Ectodermal cell (in vitro differentiated cells): ENCODE measurements at regions not wholly inside any gene's neighbourhood (a gene's known extent, or its start where the extent isn't known, plus 50 kb on each side); places are given as distances from the start of the nearest gene placed in this dataset.

Experiments used
- H3K27ac ChIP-seq: 2 replicates; pipeline ENCODE4 v1.7.0; 2013; ENCODE audit warnings: mild to moderate bottlenecking, low read depth, low read length; ENCODE audit not compliant: insufficient read depth, poor library complexity, severe bottlenecking
- H3K27me3 ChIP-seq: 2 replicates; pipeline ENCODE4 v1.7.0; 2013; ENCODE audit warnings: mild to moderate bottlenecking, low read length; ENCODE audit not compliant: insufficient read depth, control insufficient read depth, poor library complexity, severe bottlenecking
- H3K36me3 ChIP-seq: one replicate; pipeline ENCODE4 v1.7.0; 2013; ENCODE audit warnings: low read length; ENCODE audit not compliant: control insufficient read depth, insufficient read depth
- H3K4me1 ChIP-seq: one replicate; pipeline ENCODE4 v1.7.0; 2013; ENCODE audit warnings: low read length; ENCODE audit not compliant: control insufficient read depth, insufficient read depth
- H3K4me3 ChIP-seq: 2 replicates; pipeline ENCODE4 v1.7.0; 2013; ENCODE audit warnings: low read depth, low read length, control low read depth; ENCODE audit not compliant: insufficient read depth
- H3K9me3 ChIP-seq: 2 replicates; pipeline ENCODE4 v1.7.0; 2013; ENCODE audit warnings: mild to moderate bottlenecking, low read length, moderate library complexity; ENCODE audit not compliant: control insufficient read depth
- WGBS, 2 experiments: methylation state at CpG; one replicate each; pipeline ENCODE4 v1.1.7; 2013; ENCODE audit warnings: missing lambda C conversion rate in 2 of 2; 5-methylcytosine and 5-hydroxymethylcytosine counted together

DNA sequence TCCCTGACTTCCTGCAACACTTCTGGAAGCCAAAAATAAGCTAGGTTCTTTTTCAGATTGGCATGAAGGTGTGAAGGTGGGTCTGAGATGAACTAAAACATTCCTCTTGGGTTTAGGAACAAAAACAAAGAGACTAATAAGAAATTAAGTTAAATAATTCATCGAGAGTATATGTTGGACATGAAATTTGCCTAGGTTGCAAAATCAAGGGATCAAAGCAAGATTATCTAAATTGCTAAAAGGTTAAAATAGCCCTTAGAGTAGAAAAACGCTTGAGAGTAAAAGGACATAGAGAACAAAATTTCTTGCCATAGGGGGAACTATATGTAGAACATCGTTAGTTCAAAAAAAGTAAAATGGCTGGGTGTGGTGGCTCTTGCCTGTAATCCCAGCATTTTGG, 845.9 kb upstream of the NXPH2 start:
- Histone ChIP-seq H3K4me3 (no peak overlapping the region), H3K9me3 (no peaks in the 10 kb centered on the region), H3K4me1 (no peaks in the 10 kb centered on the region), H3K27ac (no peak overlapping the region), H3K27me3 (no peaks in the 10 kb centered on the region), H3K36me3 (no peaks in the 10 kb centered on the region)
- 94 to 97% methylated on average over 3 of the region's 3 CpGs for WGBS, 2 experiments

DNA sequence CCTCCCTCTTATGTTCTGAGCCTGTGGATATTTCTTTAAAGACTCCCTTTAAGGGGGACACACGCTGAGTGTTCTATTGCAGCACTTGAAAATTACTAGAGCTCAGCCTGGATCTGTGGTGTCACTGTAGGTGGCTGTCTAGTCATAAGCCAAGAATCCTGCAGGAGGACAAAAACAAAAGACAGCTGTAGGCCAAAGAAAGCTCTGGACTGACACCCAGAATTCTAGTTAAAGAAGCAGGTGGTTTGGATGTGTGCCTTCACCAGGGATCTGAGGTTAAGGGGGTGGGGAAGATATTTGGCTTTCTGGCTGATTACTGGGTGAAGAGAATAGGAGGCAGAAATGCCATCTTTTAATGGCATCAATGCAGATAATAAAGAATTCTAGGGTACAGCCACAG, 842.5 kb upstream of the NXPH2 start:
- H3K27me3 ChIP-seq: no peaks in the 10 kb centered on the region
- no peaks in the 10 kb centered on the region for H3K36me3 ChIP-seq
- H3K4me3 ChIP-seq: no peak overlapping the region
- H3K4me1 ChIP-seq: no peaks in the 10 kb centered on the region
- 67 to 74% methylated on average over 1 of the region's 1 CpG for WGBS, 2 experiments
- H3K9me3 ChIP-seq: no peaks in the 10 kb centered on the region
- H3K27ac ChIP-seq: no peak overlapping the region

DNA sequence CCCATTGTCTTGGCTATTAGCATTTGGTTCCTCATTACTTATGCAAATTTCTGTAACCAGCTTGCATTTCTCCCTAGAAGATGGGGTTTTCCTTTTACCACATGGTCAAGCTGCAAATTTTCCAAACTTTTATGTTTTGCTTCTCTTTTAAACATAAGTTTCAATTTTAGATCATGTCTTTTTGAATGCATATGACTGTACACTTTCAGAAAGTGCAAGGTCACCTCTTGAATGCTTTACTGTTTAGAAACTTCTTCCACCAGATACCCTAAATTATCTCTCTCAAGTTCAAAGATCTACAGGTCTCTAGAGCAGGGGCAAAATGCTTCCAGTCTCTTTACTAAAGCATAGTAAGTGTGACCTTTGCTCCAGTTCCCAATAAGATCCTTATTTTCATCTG, 837.6 kb upstream of the NXPH2 start:
- Histone ChIP-seq H3K36me3 (no peaks in the 10 kb centered on the region), H3K9me3 (no peaks in the 10 kb centered on the region), H3K4me3 (no peak overlapping the region), H3K27me3 (no peaks in the 10 kb centered on the region), H3K27ac (no peak overlapping the region), H3K4me1 (no peaks in the 10 kb centered on the region)

- WGBS, 2 experiments: 100% methylated on average over 3 of the region's 3 CpGs
- no peaks in the 10 kb centered on the region for H3K9me3 ChIP-seq
- H3K4me3 ChIP-seq: no peak overlapping the region
These were observed 833.1 kb upstream of the NXPH2 start for GRCh38 chr2:139613264-139613663.

DNA sequence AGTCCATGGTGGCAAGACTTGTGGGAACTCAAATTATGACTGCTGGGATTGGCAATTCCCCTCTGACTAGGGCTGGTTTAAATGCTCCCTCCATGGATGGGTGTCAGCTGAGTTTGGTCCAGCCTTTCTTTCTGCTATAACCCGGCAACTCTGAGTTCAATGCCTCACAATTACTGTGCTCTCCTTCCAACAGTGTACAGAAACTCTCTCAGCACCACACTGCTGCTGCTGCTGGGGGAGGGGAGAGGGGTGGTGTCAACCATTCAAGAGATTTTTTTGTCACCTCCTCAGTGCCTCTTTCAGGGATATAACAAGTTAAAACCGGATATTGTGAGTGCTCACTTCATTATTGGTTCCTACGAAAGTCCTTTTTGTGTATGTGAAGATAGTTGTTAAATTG, 830.3 kb upstream of the NXPH2 start:
- Histone ChIP-seq H3K4me1 (no peaks in the 10 kb centered on the region), H3K9me3 (no peaks in the 10 kb centered on the region), H3K36me3 (no peaks in the 10 kb centered on the region), H3K4me3 (no peak overlapping the region), H3K27me3 (no peaks in the 10 kb centered on the region), H3K27ac (no peak overlapping the region)
- 91 to 100% methylated on average over 2 to 3 of the region's 3 CpGs for WGBS, 2 experiments

More at GRCh38 chr2:139613264-139613663, 833.1 kb upstream of the NXPH2 start:
- Histone ChIP-seq H3K36me3 (no peaks in the 10 kb centered on the region), H3K4me1 (no peaks in the 10 kb centered on the region), H3K27ac (no peak overlapping the region), H3K27me3 (no peaks in the 10 kb centered on the region)

GRCh38 chr2:139609109-139609508, 828.9 kb upstream of the NXPH2 start:
- Histone ChIP-seq H3K27me3 (no peaks in the 10 kb centered on the region), H3K4me1 (no peaks in the 10 kb centered on the region), H3K27ac (no peak overlapping the region), H3K4me3 (no peak overlapping the region), H3K9me3 (no peaks in the 10 kb centered on the region), H3K36me3 (no peaks in the 10 kb centered on the region)
- WGBS, 2 experiments: 93 to 94% methylated on average over 3 of the region's 3 CpGs

DNA sequence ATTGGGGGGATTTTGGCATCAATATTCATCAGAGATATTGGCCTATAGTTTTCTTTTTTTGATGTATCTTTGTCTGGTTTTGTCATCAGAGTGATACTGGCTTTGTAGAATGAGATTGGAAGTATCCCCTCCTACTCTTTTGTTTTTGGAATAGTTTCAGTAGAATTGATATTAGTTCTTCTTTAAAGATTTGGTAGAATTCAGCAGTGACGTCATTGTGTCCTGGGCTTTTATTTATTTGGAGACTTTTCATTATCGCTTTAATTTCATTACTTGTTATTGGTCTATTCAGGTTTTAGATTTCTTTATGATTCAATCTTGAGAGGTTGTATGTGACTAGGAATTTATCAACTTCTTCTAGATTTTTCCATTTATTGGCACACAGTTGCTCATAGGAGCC, 825.5 kb upstream of the NXPH2 start:
- 100% methylated on average over 1 to 2 of the region's 2 CpGs for WGBS, 2 experiments
- H3K9me3 ChIP-seq: no peaks in the 10 kb centered on the region
- no peaks in the 10 kb centered on the region for H3K4me1 ChIP-seq
- H3K27me3 ChIP-seq: no peaks in the 10 kb centered on the region
- H3K36me3 ChIP-seq: no peaks in the 10 kb centered on the region
- H3K27ac ChIP-seq: no peak overlapping the region
- H3K4me3 ChIP-seq: no peak overlapping the region

- 45 to 48% methylated on average over 2 of the region's 2 CpGs for WGBS, 2 experiments
- no peak overlapping the region for H3K27ac ChIP-seq
- no peaks in the 10 kb centered on the region for H3K9me3 ChIP-seq
- H3K27me3 ChIP-seq: no peaks in the 10 kb centered on the region
- no peaks in the 10 kb centered on the region for H3K36me3 ChIP-seq
- H3K4me3 ChIP-seq: no peak overlapping the region
- no peaks in the 10 kb centered on the region for H3K4me1 ChIP-seq
These were observed 820.0 kb upstream of the NXPH2 start for GRCh38 chr2:139600166-139600565.

- H3K27ac ChIP-seq: no peak overlapping the region
- H3K4me3 ChIP-seq: no peak overlapping the region
- no peaks in the 10 kb centered on the region for H3K27me3 ChIP-seq
- no peaks in the 10 kb centered on the region for H3K36me3 ChIP-seq
- H3K4me1 ChIP-seq: no peaks in the 10 kb centered on the region
- H3K9me3 ChIP-seq: no peaks in the 10 kb centered on the region
- WGBS, 2 experiments: 93 to 100% methylated on average over 1 of the region's 1 CpG
These were observed 804.9 kb upstream of the NXPH2 start for GRCh38 chr2:139585101-139585500.

DNA sequence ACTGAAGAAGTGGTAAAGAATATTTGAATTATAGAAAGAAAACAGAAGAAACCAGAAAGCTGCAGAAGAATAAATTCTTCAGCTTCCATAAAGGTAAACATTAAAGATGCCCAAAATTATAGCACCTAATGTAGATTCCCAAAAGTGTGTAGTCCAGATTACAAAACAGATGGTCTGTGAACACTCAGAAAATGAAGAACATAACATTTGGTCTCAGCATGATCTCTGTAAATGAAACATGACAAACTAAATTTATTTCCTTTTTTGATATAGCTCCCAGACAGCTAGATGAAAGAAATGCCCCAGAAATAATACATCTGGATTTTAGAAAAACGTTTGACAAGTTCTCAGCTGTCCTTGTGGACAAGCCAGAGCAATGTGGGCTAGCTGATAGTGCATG, 794.2 kb upstream of the NXPH2 start:
- H3K27ac ChIP-seq: no peak overlapping the region
- H3K27me3 ChIP-seq: no peaks in the 10 kb centered on the region
- WGBS, 2 experiments: 63 to 67% methylated on average over 1 of the region's 1 CpG
- no peaks in the 10 kb centered on the region for H3K9me3 ChIP-seq
- H3K4me3 ChIP-seq: no peak overlapping the region
- no peaks in the 10 kb centered on the region for H3K4me1 ChIP-seq
- no peaks in the 10 kb centered on the region for H3K36me3 ChIP-seq

DNA sequence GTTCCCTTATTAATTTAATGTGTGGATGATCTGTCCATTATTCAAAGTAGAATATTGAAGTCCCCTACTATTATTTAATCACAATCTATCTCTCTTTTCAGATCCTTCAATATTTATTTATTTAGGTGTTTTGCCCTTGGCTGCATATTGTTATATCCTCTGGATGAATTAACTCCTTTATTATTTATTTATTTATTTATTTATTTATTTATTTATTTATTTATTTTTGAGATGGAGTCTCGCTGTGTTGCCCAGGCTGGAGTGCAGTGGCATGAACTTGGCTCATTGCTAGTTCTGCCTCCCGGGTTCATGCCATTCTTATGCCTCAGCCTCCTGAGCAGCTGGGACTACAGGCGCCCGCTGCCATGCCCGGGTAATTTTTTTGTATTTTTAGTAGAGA, 776.6 kb upstream of the NXPH2 start:
- Histone ChIP-seq H3K4me1 (no peaks in the 10 kb centered on the region), H3K9me3 (no peaks in the 10 kb centered on the region), H3K27ac (no peak overlapping the region), H3K27me3 (no peaks in the 10 kb centered on the region), H3K36me3 (no peaks in the 10 kb centered on the region), H3K4me3 (no peak overlapping the region)
- WGBS, 2 experiments: 74 to 92% methylated on average over 3 to 5 of the region's 5 CpGs
